GM19372 (cell line): ENCODE measurements at regions not wholly inside any gene's neighbourhood (a gene's known extent, or its start where the extent isn't known, plus 50 kb on each side); places are given as distances from the start of the nearest gene placed in this dataset.
A peak's percentile ranks its signal among the peaks of the same experiment; 100 is the strongest.
"Not testable (repeated sequence)": the region's sequence is repeated elsewhere in the genome, so short reads cannot be mapped to it uniquely, and the experiment has no call there.

Experiments used
- ATAC-seq: cut with Tn5 transposase; IDR thresholded peaks from one replicate; pipeline ENCODE4 v1.9.1; 2021; ENCODE audit warnings: mild to moderate bottlenecking, low read depth, moderate library complexity; ENCODE audit not compliant: unreplicated experiment

DNA sequence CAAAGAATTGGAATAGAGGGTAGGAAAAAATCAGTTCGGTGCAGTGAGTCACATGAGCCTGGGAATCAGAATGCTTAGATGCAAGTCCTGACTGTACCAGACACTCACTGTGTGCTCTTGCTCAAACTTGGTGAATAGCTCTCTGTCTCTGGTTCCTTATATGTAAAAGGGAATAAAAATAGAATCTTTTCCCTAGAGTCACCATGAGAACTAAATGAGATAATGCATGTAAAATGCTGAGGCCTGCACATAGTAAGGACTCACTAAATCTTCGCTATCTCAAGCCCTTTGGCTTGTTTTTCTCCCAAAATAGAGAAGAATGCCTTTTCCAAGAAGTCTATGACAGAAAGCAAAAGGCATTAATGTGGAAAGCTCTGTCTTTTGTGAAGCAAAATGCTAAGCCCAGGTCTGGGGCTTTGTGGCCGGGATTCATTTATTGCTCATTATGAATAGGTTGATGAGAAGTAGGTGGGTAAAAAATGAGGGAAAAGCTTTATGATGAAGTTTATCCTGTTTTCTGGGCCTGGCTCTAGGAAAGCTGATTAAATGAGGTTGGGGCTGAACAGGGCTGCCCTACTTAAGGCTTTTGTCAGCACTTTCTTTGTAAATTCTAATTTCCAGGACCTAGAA, 483.3 kb downstream of the DMAC1 start:
- ATAC-seq, result no peak

DNA sequence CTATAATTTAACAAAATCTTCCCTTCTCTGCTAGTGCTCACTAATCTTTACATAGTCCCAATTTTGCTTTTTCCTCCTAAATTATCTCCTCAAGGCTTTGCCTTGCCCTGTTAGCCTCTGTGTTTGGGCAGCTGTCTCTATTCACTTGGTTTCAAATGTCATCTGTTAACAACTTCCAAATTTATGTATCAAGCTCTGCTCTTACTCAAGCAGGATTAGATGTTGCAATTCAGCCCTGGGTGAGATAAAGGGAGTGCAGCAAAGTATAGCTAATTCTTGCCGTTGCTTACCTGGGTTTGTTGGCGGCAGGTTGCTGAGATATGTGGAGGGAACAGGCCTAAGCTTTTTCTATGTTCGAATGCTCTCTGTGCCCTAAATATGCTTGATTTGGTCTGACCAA, 483.8 kb downstream of the DMAC1 start:
- no peak for ATAC-seq

DNA sequence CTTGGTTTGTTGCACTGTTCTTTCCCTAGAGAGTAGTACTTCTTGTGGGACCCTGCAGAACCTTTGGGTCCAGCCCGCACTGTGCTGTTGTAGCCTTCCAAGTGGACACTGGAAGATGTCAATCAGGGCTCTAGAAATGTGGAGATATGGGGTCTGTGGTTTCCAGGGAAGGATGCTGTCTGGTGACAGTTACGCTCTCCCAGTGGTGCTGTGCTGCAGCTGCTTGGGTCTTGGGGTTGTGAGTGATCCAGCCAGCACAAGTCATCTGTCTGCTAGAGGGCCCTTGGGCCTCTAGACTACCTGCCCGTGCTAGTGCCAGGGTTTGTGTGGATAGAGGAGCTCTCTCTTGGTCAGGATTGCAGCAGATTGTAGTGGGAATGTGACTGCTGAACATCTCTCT, 484.5 kb downstream of the DMAC1 start:
- ATAC-seq, result no peak

- no peak for ATAC-seq
Observed at GRCh38 chr9:7313389-7313788, 486.2 kb downstream of the DMAC1 start.

- ATAC-seq, result not testable (repeated sequence)
Observed at GRCh38 chr9:7309051-7309450, 490.5 kb downstream of the DMAC1 start.

DNA sequence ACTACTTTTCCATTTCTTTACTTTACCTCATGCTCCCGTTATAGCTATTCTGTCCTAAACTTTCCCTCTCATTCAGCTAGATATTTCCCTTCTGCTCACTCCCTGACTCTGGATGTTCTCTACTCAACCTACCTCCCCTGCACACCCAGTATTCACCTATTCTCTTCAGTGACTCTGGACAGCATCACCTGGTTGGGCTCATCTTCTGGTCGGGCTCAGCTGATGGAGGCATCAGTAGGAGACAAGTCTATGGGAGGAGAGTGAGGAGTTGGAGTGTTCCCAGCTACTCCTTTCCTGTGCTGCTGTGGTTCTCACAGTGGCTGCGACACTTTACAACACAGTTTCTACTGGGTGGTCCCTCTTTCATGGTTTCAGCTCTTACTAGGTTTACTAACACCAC, 493.9 kb downstream of the DMAC1 start:
- ATAC-seq, result no peak

- no peak for ATAC-seq
Observed at GRCh38 chr9:7304627-7304995, 495.0 kb downstream of the DMAC1 start.

DNA sequence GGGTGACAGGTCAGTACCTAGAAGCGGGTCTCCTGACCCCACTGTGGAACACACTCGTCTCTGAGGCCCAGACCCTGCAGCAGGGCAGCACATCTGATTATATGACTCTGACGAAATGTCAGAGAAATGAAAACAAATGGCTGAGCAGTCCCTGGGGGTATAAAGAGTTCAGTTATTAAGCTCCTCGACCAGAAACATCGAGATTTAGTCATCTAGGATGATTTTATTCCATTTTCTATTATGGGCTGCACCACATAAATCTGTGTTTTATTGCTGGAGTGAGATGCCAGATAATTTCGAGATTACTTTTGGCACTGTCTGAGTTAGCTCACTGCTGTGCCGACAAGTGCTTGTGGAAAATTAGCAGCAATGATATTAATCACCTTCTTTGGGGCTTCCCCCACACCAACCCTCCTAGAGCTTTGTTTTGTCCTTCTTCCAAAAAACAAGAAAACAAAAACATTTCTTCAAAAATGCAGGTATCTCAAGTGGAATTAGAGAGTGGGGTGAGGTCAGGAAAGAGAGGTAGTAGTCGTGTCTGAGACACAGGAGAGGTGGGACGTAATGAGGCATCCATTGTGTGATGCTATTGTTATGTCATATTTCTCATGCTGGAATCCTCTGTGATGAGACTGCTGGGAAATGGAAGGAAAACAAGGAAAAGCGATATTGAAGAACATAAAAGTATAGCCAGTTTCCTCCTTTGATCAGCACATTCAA, 495.5 kb downstream of the DMAC1 start:
- no peak for ATAC-seq

DNA sequence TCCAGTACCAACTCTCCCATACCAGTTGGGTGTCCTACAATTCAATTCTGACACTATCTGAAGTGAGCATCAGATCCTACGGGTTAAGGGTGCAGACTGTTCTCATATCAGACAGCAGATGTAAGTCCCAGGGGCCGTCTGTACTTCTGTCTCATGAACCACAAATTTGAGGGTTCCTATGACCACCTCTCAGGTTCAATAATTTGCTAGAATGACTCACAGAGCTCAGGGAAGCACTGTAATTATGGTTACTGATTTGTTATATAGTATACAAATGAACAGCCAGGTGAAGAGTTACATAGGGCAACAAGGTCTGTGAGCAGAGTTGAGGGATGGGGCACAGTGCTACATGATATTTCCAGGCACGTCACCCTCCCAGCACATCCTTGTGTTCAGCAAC, 499.1 kb downstream of the DMAC1 start:
- no peak for ATAC-seq

DNA sequence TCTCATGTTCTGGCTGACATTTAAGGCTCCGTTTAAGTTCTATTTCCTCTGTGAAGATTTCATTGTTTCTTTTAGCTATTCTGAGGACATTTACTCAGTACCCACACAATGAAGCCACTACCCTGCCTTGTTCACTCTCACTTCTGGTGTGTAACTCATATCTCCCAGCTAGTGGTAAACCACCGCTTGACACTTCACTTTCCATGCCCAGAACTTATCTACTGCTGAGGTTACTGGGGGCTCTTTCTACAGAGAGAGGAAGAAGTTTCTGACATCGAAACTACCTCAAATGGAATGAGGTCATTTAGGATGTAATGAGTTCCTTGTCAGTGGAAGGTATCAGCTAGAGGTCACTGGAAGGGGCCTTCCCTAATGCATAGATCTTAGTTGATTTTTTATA, 501.5 kb downstream of the DMAC1 start:
- peak; percentile 94 for ATAC-seq

- ATAC-seq, result no peak
Observed at GRCh38 chr9:7297521-7297920, 502.1 kb downstream of the DMAC1 start.

GRCh38 chr9:7293091-7293490, 506.5 kb downstream of the DMAC1 start:
- ATAC-seq, result no peak

DNA sequence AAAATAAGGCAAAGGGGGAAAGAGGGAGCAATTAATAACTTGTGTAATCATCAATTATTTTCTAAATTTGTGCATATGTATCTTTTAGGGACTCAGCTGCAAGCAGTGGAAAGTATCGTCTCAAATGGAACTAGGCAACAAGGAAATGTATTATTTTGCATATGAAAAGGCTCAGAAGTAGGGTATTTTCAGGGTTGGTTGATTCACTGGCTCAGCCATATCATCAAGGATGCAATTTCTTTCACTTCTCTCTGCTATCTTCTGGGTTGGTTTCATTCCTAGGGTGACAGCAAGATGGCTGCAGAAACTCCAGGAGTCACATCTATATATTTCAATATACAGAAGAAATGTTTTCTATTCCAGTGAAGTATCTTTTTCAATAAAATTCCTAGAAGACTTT, 509.8 kb downstream of the DMAC1 start:
- no peak for ATAC-seq

- ATAC-seq, result no peak
Observed at GRCh38 chr9:7287986-7288385, 511.6 kb downstream of the DMAC1 start.

GRCh38 chr9:7287065-7287464, 512.5 kb downstream of the DMAC1 start:
- no peak for ATAC-seq

DNA sequence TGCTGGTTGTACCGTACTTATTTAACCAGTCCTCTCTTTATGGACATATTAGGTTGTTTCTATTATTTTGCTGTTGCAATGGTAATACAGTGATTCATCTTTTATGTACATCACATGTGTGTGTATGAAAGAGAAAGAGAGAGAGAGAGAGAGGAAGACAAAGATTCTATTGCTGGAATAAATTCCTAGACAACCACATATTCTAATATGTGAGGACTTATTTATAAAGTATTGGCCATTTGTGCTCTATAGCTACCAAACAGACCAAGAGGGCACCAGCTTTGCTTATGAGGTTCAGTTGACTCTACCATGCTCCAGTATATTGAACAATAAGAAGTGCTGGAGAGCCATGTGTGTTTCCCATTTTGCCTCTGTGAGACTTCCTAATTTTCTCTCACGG, 513.5 kb downstream of the DMAC1 start:
- no peak for ATAC-seq

GRCh38 chr9:7285199-7285598, 514.4 kb downstream of the DMAC1 start:
- no peak for ATAC-seq

GRCh38 chr9:7284517-7284916, 515.1 kb downstream of the DMAC1 start:
- no peak for ATAC-seq

DNA sequence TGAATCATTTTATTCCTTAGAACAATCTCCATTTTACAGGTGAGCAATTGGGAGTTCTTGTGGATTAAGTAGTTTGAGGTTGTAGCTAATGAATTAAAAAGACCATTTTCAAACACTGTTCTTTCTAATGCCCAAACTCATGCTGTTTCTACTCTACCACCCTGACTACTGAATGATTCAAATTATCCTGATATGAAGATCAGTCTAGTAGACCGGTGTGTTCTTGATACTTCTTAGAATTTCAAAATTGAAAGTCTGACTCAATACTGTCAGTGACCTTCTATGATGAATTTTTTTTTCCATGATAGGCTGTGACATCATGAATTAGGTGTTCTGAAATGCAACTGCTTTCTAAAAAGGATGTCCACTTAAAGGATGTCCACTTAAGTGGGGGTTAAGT, 515.5 kb downstream of the DMAC1 start:
- no peak for ATAC-seq

- no peak for ATAC-seq
Observed at GRCh38 chr9:7273575-7273974, 515.8 kb downstream of the KDM4C start.

GRCh38 chr9:7266911-7267595, 509.3 kb downstream of the KDM4C start:
- no peak for ATAC-seq

DNA sequence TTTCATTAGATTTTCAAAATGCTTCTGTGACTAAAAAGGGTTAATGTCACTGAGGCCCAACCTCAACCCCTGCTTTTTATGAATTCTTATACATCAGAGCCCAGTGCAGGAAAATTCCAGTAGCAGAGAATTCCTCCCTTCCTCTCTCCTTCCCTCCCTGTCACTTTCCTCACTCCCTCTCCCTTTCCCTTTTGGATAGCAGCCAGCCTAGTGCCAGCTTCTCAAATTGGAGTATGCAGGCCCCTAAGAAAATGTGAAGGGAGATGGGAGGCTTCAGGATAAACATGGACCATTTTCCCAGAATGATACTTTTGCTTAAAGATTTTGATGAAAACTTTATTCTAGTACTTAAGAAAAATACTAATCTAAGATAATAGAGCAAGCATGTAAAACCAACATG, 507.4 kb downstream of the KDM4C start:
- ATAC-seq, result no peak
